OCI-LY3 (cell line): ENCODE measurements at regions not wholly inside any gene's neighbourhood (a gene's known extent, or its start where the extent isn't known, plus 50 kb on each side); places are given as distances from the start of the nearest gene placed in this dataset.

Experiments
- EZH2phosphoT487 ChIP-seq: fragments of 200-600 bp; shearing (Covaris generic); IDR thresholded peaks from 2 replicates; pipeline ENCODE4 v1.6.1; 2018; ENCODE audit warnings: antibody characterized with exemption, mixed run types, low read depth
- TF ChIP-seq, protein P1 (sequence below): fragments of 200-600, 300-600 bp; sonication (generic); IDR thresholded peaks from 2 replicates; pipeline ENCODE4 v1.5.1; 2014; ENCODE audit warnings: antibody characterized with exemption, low read length, low read depth

- no peak for TF ChIP-seq EZH2phosphoT487
- TF ChIP-seq, protein P1, sequence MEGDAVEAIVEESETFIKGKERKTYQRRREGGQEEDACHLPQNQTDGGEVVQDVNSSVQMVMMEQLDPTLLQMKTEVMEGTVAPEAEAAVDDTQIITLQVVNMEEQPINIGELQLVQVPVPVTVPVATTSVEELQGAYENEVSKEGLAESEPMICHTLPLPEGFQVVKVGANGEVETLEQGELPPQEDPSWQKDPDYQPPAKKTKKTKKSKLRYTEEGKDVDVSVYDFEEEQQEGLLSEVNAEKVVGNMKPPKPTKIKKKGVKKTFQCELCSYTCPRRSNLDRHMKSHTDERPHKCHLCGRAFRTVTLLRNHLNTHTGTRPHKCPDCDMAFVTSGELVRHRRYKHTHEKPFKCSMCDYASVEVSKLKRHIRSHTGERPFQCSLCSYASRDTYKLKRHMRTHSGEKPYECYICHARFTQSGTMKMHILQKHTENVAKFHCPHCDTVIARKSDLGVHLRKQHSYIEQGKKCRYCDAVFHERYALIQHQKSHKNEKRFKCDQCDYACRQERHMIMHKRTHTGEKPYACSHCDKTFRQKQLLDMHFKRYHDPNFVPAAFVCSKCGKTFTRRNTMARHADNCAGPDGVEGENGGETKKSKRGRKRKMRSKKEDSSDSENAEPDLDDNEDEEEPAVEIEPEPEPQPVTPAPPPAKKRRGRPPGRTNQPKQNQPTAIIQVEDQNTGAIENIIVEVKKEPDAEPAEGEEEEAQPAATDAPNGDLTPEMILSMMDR = no peak
These were observed 222.8 kb downstream of the RAB11FIP2 start for GRCh38 chr10:117823980-117824379.
